Upper lobe of left lung (tissue), 6 donors: ENCODE measurements at regions not wholly inside any gene's neighbourhood (a gene's known extent, or its start where the extent isn't known, plus 50 kb on each side); places are given as distances from the start of the nearest gene placed in this dataset.
A peak's percentile ranks its signal among the peaks of the same experiment; 100 is the strongest.
"Not testable (repeated sequence)": the region's sequence is repeated elsewhere in the genome, so short reads cannot be mapped to it uniquely, and the experiment has no call there.

Experiments used
- ATAC-seq, 2 donors: fragments of 200-7000 bp; cut with Tn5 transposase; one replicate each; pipeline ENCODE4 v1.9.1; 2022; ENCODE audit warnings: mild to moderate bottlenecking in 2 of 2, moderate library complexity in 2 of 2; ENCODE audit not compliant: low FRiP score in 2 of 2
- DNase-seq, 2 donors: peaks; one replicate each; pipeline ENCODE4 v3.0.0-alpha.2; 2019 to 2020
- H3K27ac ChIP-seq, 4 donors: fragments of 200-600 bp; sonication (generic); one replicate each; pipeline ENCODE4 v1.5.1; 2016 to 2019
- H3K27me3 ChIP-seq, 4 donors: fragments of 200-600 bp; sonication (generic); one replicate each; pipeline ENCODE4 v1.5.1; 2017 to 2019
- H3K36me3 ChIP-seq, 4 donors: fragments of 200-600 bp; sonication (generic); one replicate each; pipeline ENCODE4 v1.5.1; 2016 to 2019
- H3K4me1 ChIP-seq, 4 donors: fragments of 200-600 bp; sonication (generic); one replicate each; pipeline ENCODE4 v1.5.1; 2018 to 2019
- H3K4me3 ChIP-seq, 4 donors: fragments of 200-600 bp; sonication (generic); one replicate each; pipeline ENCODE4 v1.5.1; 2017 to 2019; ENCODE audit warnings: mild to moderate bottlenecking in 2 of 4, moderate library complexity in 1 of 4
- H3K9me3 ChIP-seq, 4 donors: fragments of 200-600 bp; sonication (generic); one replicate each; pipeline ENCODE4 v1.5.1; 2018 to 2019
- EP300 ChIP-seq, 4 donors: sonication (generic); formaldehyde crosslinking; IDR thresholded peaks; one replicate each; pipeline ENCODE4 v1.5.1; 2017; ENCODE audit warnings: antibody characterized with exemption in 4 of 4, control low read depth in 2 of 4
- POLR2A ChIP-seq, 4 donors: fragments of 450-650 bp; IDR thresholded peaks; one replicate each; pipeline ENCODE4 v1.5.1; 2016 to 2017; ENCODE audit warnings: antibody characterized with exemption in 4 of 4, mild to moderate bottlenecking in 2 of 4
- POLR2AphosphoS5 ChIP-seq, 2 donors: sonication (generic); formaldehyde crosslinking; IDR thresholded peaks; one replicate each; pipeline ENCODE4 v1.5.1; 2017; ENCODE audit warnings: antibody characterized with exemption in 2 of 2
- WGBS, 2 donors: methylation state at CpG; one replicate each; pipeline ENCODE4 v1.1.5; 2017 to 2018; 5-methylcytosine and 5-hydroxymethylcytosine counted together
- TF ChIP-seq, protein P1 (sequence below), 6 experiments: fragments of 450-650 bp in 4 of 6; fragments of 200-600 bp in 2 of 6; sonication (generic) in 2 of 6; IDR thresholded peaks; one replicate each; pipeline ENCODE4 v1.5.1; 2016 to 2019; ENCODE audit warnings: antibody characterized with exemption in 6 of 6
- donor health status: DM: no; HTN: no; CAD: no; lungs with moderate emphysema.
- donor health status: DM: no; HTN: yes; CAD: no; lungs with severe emphysema.

- Histone ChIP-seq H3K27ac (no peak overlapping the region), H3K27me3 (no peaks in the 10 kb centered on the region), H3K4me3 (no peak overlapping the region), H3K9me3 (no peaks in the 10 kb centered on the region), H3K36me3 (no peaks in the 10 kb centered on the region), H3K4me1 (no peaks in the 10 kb centered on the region)
- TF ChIP-seq POLR2A (IDR thresholded peaks at IDR 0.05): no peak
- DNase-seq (no peak), ATAC-seq (no peak)
- WGBS, 2 donors: 88 to 91% methylated on average over 3 of the region's 3 CpGs
Observed at GRCh38 chr9:31744589-31744988, 639.9 kb upstream of the ACO1 start.

GRCh38 chr9:31745468-31745867 lies 639.0 kb upstream of the ACO1 start:
- H3K27me3 ChIP-seq: no peaks in the 10 kb centered on the region
- no peaks in the 10 kb centered on the region for H3K36me3 ChIP-seq
- ATAC-seq: no peak
- TF ChIP-seq, protein P1, sequence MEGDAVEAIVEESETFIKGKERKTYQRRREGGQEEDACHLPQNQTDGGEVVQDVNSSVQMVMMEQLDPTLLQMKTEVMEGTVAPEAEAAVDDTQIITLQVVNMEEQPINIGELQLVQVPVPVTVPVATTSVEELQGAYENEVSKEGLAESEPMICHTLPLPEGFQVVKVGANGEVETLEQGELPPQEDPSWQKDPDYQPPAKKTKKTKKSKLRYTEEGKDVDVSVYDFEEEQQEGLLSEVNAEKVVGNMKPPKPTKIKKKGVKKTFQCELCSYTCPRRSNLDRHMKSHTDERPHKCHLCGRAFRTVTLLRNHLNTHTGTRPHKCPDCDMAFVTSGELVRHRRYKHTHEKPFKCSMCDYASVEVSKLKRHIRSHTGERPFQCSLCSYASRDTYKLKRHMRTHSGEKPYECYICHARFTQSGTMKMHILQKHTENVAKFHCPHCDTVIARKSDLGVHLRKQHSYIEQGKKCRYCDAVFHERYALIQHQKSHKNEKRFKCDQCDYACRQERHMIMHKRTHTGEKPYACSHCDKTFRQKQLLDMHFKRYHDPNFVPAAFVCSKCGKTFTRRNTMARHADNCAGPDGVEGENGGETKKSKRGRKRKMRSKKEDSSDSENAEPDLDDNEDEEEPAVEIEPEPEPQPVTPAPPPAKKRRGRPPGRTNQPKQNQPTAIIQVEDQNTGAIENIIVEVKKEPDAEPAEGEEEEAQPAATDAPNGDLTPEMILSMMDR (IDR thresholded peaks at IDR 0.05): no peak
- no peak for DNase-seq
- no peaks in the 10 kb centered on the region for H3K9me3 ChIP-seq
- H3K4me3 ChIP-seq: no peak overlapping the region
- H3K4me1 ChIP-seq: no peaks in the 10 kb centered on the region
- WGBS, 2 donors: 62 to 65% methylated on average over 6 of the region's 6 CpGs
- H3K27ac ChIP-seq: peak overlapping the region in 1 of 4 donors; percentile 20

DNA sequence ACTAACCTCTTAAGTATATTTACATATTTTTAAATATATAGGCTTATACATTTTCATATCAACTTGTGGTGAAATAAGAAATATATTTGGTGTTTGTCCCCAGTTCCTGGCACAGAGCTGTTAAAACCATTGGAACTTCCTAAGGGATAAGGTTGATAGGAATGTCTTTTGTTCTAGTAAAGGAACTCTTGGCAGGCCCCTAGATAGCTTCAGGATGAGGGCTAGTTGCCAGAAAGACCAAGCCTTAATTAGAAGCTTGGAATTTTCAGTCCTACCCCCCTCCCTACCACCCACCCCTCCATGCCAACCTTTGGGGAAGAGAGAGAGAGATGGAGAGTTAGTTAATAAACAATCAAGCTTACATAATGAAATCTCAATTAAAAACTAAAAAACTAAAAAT lies 638.6 kb upstream of the ACO1 start:
- no peaks in the 10 kb centered on the region for H3K9me3 ChIP-seq
- no peak for TF ChIP-seq POLR2AphosphoS5 (IDR thresholded peaks at IDR 0.05)
- TF ChIP-seq, protein P1 (IDR thresholded peaks at IDR 0.05): no peak
- TF ChIP-seq POLR2A (IDR thresholded peaks at IDR 0.05): no peak
- no peak for TF ChIP-seq EP300 (IDR thresholded peaks at IDR 0.05)
- no peaks in the 10 kb centered on the region for H3K36me3 ChIP-seq
- no peak for ATAC-seq
- H3K27ac ChIP-seq: no peak overlapping the region
- H3K27me3 ChIP-seq: no peaks in the 10 kb centered on the region
- no peaks in the 10 kb centered on the region for H3K4me1 ChIP-seq
- no peak for DNase-seq
- no peak overlapping the region for H3K4me3 ChIP-seq

DNA sequence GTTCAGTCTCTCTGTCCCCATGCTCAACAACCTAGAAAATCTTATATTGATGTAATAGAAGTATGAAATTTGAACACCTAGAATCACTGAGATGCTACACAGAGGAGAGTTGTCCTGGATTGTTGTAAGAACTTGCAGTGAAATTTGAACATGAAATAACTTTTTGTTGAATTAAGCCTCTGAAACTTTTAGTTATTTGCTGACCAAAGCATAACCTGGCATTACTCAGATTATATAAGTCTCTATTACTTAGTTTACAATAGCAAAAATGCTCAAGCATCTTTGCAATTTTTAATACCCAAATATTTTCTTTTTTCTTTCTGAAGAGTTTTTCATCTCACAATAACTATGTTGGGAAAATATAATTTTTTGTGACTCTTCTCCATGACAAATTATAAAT lies 630.7 kb upstream of the ACO1 start:
- no peak for ATAC-seq
- H3K27me3 ChIP-seq: no peaks in the 10 kb centered on the region
- TF ChIP-seq POLR2AphosphoS5 (IDR thresholded peaks at IDR 0.05): no peak
- no peak for TF ChIP-seq EP300 (IDR thresholded peaks at IDR 0.05)
- TF ChIP-seq, protein P1 (IDR thresholded peaks at IDR 0.05): no peak
- TF ChIP-seq POLR2A (IDR thresholded peaks at IDR 0.05): no peak

GRCh38 chr9:31759703-31760102 lies 624.7 kb upstream of the ACO1 start:
- 54 to 74% methylated on average over 3 of the region's 3 CpGs for WGBS, 2 donors
- no peak for ATAC-seq
- H3K9me3 ChIP-seq: peaks cover 0 to 2% (median 0%) of the 10 kb centered on the region in 4 donors
- no peak for DNase-seq
- H3K4me1 ChIP-seq: no peaks in the 10 kb centered on the region
- no peaks in the 10 kb centered on the region for H3K27me3 ChIP-seq
- no peak overlapping the region for H3K4me3 ChIP-seq
- TF ChIP-seq POLR2A (IDR thresholded peaks at IDR 0.05) (no peak), POLR2AphosphoS5 (IDR thresholded peaks at IDR 0.05) (no peak), EP300 (IDR thresholded peaks at IDR 0.05) (no peak)
- TF ChIP-seq, protein P1 (IDR thresholded peaks at IDR 0.05): no peak
- H3K27ac ChIP-seq: no peak overlapping the region
- H3K36me3 ChIP-seq: no peaks in the 10 kb centered on the region

More for the DNA sequence above, 630.7 kb upstream of the ACO1 start:
- H3K4me1 ChIP-seq: no peaks in the 10 kb centered on the region
- no peaks in the 10 kb centered on the region for H3K9me3 ChIP-seq
- no peaks in the 10 kb centered on the region for H3K36me3 ChIP-seq
- no peak overlapping the region for H3K4me3 ChIP-seq
- no peak overlapping the region for H3K27ac ChIP-seq
- DNase-seq: no peak

DNA sequence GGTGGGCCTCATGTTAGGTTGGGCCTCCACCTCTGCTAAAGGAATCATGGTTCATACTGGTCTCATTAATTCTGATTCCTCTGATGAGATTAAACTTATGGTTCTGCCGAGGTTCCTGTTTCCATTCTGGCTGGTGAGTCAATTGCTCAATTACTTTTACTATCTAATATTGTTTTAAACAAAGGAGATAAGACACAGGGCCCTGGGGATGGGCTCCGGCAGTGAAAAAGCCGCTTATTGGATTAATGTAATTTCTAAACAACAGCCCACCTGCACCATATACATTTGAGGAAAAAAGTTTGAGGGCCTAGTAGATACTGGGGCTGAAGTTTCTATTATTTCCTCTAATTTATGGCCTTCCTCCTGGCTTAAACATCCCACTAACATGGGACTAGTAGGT lies 610.4 kb upstream of the ACO1 start:
- peaks cover 0 to 14% (median 9%) of the 10 kb centered on the region in 4 donors for H3K9me3 ChIP-seq
- 67 to 86% methylated on average over 3 of the region's 3 CpGs for WGBS, 2 donors
- H3K27ac ChIP-seq, ATAC-seq, H3K4me1 ChIP-seq, DNase-seq, H3K4me3 ChIP-seq, H3K36me3 ChIP-seq, H3K27me3 ChIP-seq: not testable (repeated sequence)
